Anterior cingulate cortex (tissue), 58 donors: ENCODE measurements at regions not wholly inside any gene's neighbourhood (a gene's known extent, or its start where the extent isn't known, plus 50 kb on each side); places are given as distances from the start of the nearest gene placed in this dataset.
"Not testable (repeated sequence)": the region's sequence is repeated elsewhere in the genome, so short reads cannot be mapped to it uniquely, and the experiment has no call there.

Experiments used
- DNase-seq, 58 donors: peaks; one replicate each; lab custom pipeline; 2025; lab: John Stamatoyannopoulos, UW

GRCh38 chr10:16116404-16117304 is 256.3 kb upstream of the MINDY3 start:
- no peak for DNase-seq

DNA sequence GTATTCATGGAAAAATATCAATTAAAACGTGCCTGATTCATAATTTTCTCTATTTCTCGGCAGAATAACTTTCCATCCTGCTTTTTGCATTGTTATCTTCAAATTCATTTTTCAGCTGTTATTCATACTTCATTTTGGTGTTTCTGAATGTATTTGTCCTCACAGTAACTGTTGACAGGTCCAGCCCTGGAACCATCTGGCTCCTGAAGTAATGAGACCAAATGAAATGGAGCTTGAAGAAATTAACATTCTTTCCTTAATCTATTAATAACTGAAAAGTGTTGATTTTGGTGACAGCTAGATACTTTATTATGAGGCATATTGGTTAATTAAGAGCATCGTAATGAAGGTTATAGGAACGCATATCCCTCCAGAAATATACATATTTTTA is 257.0 kb upstream of the MINDY3 start:
- no peak for DNase-seq

GRCh38 chr10:16119445-16119844 is 259.1 kb upstream of the MINDY3 start:
- no peak for DNase-seq

DNA sequence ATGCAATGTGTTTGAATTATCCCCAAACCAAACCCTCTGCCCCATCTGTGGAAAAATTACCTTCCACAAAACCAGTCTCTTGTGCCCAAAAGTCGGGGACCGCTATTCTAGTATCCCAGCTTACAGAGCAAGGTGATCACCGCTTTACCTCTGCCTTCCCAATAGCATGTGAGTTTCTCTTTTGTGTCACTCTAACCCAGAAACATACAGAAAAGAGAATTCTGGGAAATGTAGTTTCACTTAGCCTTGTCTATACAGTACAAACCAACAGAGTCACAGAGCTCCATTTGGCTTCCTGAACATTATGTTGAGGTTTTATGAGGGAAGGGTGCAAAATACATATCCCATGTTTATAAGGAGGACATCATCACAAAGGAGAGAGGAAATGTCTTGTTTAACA is 260.3 kb upstream of the MINDY3 start:
- no peak for DNase-seq

GRCh38 chr10:16141499-16141898 is 281.2 kb upstream of the MINDY3 start:
- no peak for DNase-seq

DNA sequence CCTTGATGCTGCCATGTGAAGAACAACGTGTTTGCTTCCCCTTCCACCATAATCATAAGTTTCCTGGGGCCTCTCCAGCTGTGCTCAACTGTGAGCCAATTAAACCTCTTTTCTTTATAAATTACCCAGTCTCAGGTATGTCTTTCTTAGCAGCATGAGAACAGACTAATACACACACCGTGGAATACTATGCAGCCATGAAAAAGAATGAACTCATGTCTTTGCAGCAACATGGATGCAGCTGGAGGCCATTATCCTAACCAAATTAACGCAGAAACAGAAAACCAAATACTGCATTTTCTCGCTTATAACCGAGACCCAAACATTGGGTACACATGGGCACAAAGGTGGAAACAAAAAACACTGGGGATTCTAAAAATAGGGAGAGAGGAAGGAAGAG is 286.7 kb upstream of the MINDY3 start:
- DNase-seq = no peak

GRCh38 chr10:16155834-16156233 is 281.0 kb upstream of the PTER start:
- no peak for DNase-seq

DNA sequence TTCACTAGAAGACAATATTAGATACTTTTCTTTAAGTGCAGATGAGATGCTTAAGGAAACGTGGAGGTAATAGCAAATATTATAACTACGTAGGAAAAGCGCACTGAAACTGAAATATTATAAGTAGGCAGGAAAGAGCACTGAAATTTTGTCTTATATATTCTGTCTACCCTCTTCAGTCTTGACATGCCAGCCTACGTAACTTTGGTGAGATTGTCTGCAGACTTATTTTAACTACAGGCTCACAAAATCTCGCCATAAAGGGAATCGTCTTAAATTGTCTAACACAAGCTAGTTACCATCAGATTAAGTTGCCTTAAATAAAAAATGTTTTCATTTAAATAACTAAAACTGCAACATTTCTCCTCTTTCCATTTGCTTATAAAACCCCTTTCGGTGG is 280.1 kb upstream of the PTER start:
- DNase-seq = no peak

DNA sequence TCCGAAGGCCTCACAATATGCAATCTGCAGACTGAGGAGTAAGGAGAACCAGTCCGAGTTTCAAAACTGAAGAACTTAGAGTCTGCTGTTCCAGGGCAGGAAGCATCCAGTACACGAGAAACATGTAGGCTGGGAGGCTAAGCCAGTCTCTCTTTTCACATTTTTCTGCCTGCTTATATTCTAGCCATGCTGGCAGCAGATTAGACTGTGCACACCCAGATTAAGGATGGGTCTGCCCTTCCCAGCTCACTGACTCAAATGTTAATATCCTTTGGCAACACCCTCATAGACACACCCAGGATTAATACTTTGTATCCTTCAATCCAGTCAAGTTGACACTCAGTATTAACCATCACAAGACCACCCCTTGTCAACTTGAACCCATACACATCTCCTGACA is 271.7 kb upstream of the PTER start:
- not testable (repeated sequence) for DNase-seq

DNA sequence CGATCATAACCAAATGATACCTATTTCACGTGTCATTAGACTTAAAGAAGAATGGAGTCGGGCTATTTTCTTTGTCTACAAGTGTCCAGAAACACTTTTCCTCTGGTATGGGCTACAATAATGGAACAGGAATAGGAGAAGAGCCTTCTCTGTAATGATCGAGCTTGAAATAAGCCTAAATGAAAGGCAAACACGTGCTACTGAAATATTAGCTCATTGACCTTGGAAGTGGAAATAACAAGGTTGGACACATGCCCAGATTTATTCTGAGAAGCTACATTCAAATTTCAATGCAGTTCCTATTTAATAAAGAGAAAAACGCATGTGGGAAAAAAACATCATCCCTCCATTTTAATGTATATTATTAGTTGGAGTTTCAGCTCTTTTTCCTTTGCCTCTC is 254.7 kb upstream of the PTER start:
- DNase-seq = no peak

DNA sequence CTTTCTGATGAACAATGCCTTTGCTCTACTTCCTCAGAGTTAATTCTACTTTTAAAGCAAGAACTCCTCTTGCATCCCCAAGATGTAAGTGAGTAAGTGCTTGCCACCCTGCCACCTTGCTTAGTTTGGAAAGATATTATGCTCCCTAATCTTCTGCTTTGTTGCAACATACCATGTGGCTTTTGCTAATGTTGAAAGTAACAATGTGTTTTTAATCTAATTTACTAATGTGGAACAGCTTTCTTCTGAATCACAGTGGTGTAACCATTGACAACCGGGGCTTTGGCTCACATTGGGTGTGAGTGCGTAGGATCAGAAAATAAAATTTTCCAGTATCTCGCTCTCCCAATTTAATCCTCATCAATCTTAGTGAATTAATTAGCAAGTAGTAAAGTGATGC is 254.1 kb upstream of the PTER start:
- DNase-seq = peak in 5 of 58 donors; percentile 1 to 12 (median 5)

GRCh38 chr10:16184096-16184597 is 252.7 kb upstream of the PTER start:
- no peak for DNase-seq

DNA sequence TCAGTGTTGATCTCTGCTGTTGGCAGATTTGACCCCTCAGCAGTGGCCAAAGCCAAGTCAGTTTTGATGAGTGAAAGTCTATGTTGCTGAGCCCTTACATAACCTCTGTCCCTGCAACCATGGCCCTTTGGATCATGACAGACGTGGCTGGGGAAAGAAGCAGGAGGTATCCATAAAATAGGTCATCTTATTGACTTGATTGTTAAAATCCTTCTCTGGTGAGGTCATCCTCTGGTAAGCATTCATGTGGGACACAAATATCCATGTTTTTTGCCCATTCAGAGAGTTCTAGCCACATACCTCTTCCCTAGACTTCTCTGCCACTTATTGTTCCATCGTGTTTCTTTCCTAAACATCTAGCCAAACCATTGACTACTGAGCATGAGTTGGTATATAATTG is 251.9 kb upstream of the PTER start:
- DNase-seq = no peak

- DNase-seq = no peak
These were observed 250.2 kb upstream of the PTER start for GRCh38 chr10:16186564-16186963.

GRCh38 chr10:16187161-16187560 is 249.6 kb upstream of the PTER start:
- DNase-seq = no peak

- DNase-seq = no peak
These were observed 244.5 kb upstream of the PTER start for GRCh38 chr10:16192337-16192736.

DNA sequence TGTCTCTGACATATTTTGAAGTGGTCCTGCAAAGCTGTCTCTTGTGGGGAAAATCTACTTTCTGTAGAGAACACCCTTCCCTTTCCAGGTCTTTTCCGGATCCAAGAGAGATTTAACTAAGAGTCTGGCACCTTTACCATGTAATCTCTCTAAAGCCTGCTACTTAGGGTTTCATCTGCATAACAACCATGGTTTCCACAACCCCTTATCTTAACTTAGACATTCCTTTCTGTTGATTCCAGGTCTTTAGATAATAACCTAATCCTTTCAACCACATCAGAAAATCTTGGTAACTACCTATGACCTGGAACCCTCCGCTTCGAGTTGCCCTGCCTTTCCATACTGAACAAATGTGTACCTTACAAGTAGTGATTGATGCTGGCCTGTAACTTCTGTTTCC is 243.6 kb upstream of the PTER start:
- no peak for DNase-seq

GRCh38 chr10:16195178-16195769 is 241.5 kb upstream of the PTER start:
- DNase-seq = no peak

- DNase-seq = no peak
These were observed 240.9 kb upstream of the PTER start for GRCh38 chr10:16195894-16196293.

DNA sequence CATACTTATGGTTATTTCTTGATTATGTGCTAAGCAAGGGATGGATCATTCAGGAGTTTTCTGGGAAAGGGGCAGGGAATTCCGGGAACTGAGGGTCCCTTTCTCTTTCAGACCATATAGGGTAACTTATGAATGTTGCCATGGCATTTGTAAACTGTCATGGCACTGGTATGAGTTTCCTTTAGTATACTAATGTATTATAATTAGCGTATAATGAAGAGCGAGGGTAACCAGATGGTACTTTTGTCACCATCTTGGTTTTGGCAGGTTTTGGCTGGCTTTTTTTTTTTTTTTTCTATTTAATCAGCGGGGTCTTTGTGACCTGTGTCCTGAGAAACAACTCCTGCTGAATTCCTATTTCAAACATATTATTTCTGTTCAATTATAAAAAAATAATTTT is 237.6 kb upstream of the PTER start:
- DNase-seq = no peak

DNA sequence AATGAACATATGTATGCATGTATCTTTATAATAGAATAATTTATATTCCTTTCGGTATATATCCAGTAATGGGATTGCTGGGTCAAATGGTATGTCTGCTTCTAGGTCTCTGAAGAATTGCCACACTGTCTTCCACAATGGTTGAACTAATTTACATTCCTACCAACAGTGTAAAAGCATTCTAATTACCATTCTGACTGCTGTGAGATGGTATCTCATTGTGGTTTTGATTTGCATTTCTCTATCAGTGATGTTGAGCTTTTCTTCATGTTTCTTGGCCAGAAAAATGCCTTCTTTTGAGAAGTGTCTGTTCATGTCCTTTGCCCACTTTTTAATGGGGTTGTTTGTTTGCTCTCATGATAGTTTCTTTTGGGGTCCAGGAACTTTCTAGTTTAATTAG is 213.2 kb upstream of the PTER start:
- DNase-seq = not testable (repeated sequence)

GRCh38 chr10:16227674-16228073 is 209.1 kb upstream of the PTER start:
- no peak for DNase-seq
